ENCODE measurements at regions not wholly inside any gene's neighbourhood (a gene's known extent, or its start where the extent isn't known, plus 50 kb on each side); places are given as distances from the start of the nearest gene placed in this dataset.

DNA sequence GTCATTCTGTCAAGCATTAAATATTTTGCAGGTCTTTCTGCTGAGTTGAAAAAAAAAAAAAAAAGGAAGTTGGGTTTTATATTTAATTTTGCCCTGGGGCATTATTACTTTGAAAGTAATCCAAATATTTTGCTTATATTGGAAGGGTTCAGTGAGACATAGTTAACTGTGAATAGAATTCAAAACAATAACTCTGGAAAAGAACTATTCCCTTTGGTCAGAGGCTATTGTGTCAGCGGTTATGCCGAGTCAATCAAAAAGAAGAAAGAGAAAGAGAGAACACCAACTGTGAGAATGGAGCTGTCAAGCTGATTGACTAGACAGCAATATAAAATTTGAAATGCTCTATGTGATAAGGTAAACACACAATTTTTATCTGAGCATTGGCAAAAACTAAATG lies 761.7 kb downstream of the ADGRL2 start:
- Mint-ChIP-seq H3K9me3 (no peaks in the 10 kb centered on the region), H3K36me3 (ENCODE audit: low read depth) (no peaks in the 10 kb centered on the region), H3K4me3 (no peak overlapping the region), H3K27ac (ENCODE audit: unreplicated experiment) (no peak overlapping the region), H3K27me3 (ENCODE audit: low read depth) (no peaks in the 10 kb centered on the region), H3K4me1 (peaks cover 49% of the 10 kb centered on the region)
- no peak for DNase-seq (ENCODE audit: low read depth, low spot score)
- no peak for TF ChIP-seq CTCF (conservative IDR thresholded peaks at IDR 0.05)

- Mint-ChIP-seq H3K36me3 (ENCODE audit: low read depth) (no peaks in the 10 kb centered on the region), H3K4me3 (no peak overlapping the region), H3K4me1 (peaks cover 36% of the 10 kb centered on the region), H3K27me3 (ENCODE audit: low read depth) (no peaks in the 10 kb centered on the region), H3K27ac (ENCODE audit: unreplicated experiment) (no peak overlapping the region), H3K9me3 (no peaks in the 10 kb centered on the region)
- no peak for DNase-seq (ENCODE audit: low read depth, low spot score)
- no peak for TF ChIP-seq CTCF (conservative IDR thresholded peaks at IDR 0.05)
Observed at GRCh38 chr1:82560566-82560965, 759.8 kb downstream of the ADGRL2 start.

DNA sequence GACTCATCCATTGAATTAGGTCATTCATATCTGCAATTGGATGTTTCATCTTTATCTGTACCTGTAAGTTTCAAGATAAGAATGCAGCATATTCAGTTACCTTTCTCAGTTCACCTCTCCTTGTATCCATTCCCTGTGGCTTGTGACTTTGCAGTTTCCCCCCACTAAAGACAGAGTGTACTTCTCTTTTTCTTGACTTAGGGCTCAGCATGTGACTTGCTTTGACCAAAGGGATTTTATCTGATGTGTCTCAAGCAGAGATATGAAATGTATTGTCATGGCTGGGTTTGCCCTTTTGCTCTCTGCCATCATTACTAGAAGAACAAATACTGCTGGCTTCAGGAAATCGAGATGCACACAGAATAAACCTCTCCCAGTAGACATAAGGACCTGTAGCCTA lies 754.8 kb downstream of the ADGRL2 start:
- no peak overlapping the region for H3K27ac Mint-ChIP-seq (ENCODE audit: unreplicated experiment)
- TF ChIP-seq CTCF (conservative IDR thresholded peaks at IDR 0.05) = no peak
- H3K36me3 Mint-ChIP-seq (ENCODE audit: low read depth) = no peaks in the 10 kb centered on the region
- H3K4me3 Mint-ChIP-seq = no peak overlapping the region
- no peaks in the 10 kb centered on the region for H3K9me3 Mint-ChIP-seq
- no peaks in the 10 kb centered on the region for H3K27me3 Mint-ChIP-seq (ENCODE audit: low read depth)
- no peaks in the 10 kb centered on the region for H3K4me1 Mint-ChIP-seq
- no peak for DNase-seq (ENCODE audit: low read depth, low spot score)

DNA sequence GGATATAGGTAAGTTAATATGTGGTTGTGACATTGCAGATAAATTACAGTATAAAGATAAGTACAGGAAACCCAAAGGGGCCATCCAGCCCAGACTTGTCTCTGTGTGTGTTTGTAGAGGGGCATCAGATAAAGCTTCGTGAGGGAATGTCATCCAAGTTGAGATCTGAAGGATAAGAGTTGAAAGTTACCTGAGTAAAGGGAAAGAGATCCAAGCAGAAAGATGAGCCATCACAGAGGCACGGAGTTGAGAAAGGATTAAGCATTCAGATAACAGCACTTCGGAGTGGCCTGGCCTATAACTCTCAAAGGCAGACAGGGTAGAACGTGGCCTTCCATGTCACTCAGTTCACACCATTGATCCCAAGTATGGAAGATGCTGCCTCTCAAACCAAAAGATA lies 749.1 kb downstream of the ADGRL2 start:
- Mint-ChIP-seq H3K9me3 (peaks cover 8% of the 10 kb centered on the region), H3K4me3 (no peak overlapping the region), H3K36me3 (ENCODE audit: low read depth) (peaks cover 4% of the 10 kb centered on the region), H3K4me1 (no peaks in the 10 kb centered on the region), H3K27ac (ENCODE audit: unreplicated experiment) (no peak overlapping the region), H3K27me3 (ENCODE audit: low read depth) (no peaks in the 10 kb centered on the region)
- no peak for DNase-seq (ENCODE audit: low read depth, low spot score)
- TF ChIP-seq CTCF (conservative IDR thresholded peaks at IDR 0.05) = no peak

DNA sequence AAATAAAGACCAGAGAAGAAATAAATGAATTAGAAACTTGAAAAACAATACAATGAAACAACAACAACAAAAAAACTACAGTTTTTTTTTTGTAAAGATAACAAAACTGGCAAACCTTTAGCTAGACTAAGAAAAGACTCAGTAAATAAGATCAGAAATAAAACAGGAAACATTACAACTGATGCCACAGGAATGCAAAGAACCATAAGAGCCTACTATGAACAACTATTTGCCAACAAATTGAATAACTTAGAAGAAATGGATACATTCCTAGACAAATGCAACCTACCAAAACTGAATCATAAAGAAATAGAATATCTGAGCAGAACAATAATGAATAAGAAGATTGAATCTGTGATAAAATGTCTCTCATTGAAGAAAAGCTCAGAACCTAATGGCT lies 742.0 kb downstream of the ADGRL2 start:
- DNase-seq (ENCODE audit: low read depth, low spot score) = no peak
- H3K9me3 Mint-ChIP-seq = peaks cover 14% of the 10 kb centered on the region
- no peak for TF ChIP-seq CTCF (conservative IDR thresholded peaks at IDR 0.05)
- no peak overlapping the region for H3K27ac Mint-ChIP-seq (ENCODE audit: unreplicated experiment)
- H3K27me3 Mint-ChIP-seq (ENCODE audit: low read depth) = no peaks in the 10 kb centered on the region
- H3K4me1 Mint-ChIP-seq = no peaks in the 10 kb centered on the region
- no peak overlapping the region for H3K4me3 Mint-ChIP-seq
- H3K36me3 Mint-ChIP-seq (ENCODE audit: low read depth) = peaks cover 4% of the 10 kb centered on the region

- Mint-ChIP-seq H3K9me3 (peaks cover 14% of the 10 kb centered on the region), H3K4me1 (no peaks in the 10 kb centered on the region), H3K4me3 (no peak overlapping the region), H3K27ac (ENCODE audit: unreplicated experiment) (no peak overlapping the region), H3K36me3 (ENCODE audit: low read depth) (peaks cover 4% of the 10 kb centered on the region), H3K27me3 (ENCODE audit: low read depth) (no peaks in the 10 kb centered on the region)
- no peak for TF ChIP-seq CTCF (conservative IDR thresholded peaks at IDR 0.05)
- no peak for DNase-seq (ENCODE audit: low read depth, low spot score)
Observed at GRCh38 chr1:82542141-82542540, 741.4 kb downstream of the ADGRL2 start.
